HG03571 (cell line): ENCODE measurements at regions not wholly inside any gene's neighbourhood (a gene's known extent, or its start where the extent isn't known, plus 50 kb on each side); places are given as distances from the start of the nearest gene placed in this dataset.
"Not testable (repeated sequence)": the region's sequence is repeated elsewhere in the genome, so short reads cannot be mapped to it uniquely, and the experiment has no call there.

Experiments
- ATAC-seq: cut with Tn5 transposase; IDR thresholded peaks from one replicate; pipeline ENCODE4 v1.9.1; 2021; ENCODE audit not compliant: unreplicated experiment

- no peak for ATAC-seq
Observed at GRCh38 chr6:33896391-33897188, 92.8 kb upstream of the MLN start.

GRCh38 chr6:33895988-33896387 lies 92.2 kb upstream of the MLN start:
- ATAC-seq: no peak

- ATAC-seq: no peak
Observed at GRCh38 chr6:33895296-33895695, 91.5 kb upstream of the MLN start.

GRCh38 chr6:33894438-33894837 lies 90.6 kb upstream of the MLN start:
- no peak for ATAC-seq

- no peak for ATAC-seq
Observed at GRCh38 chr6:33892581-33893346, 89.0 kb upstream of the MLN start.

GRCh38 chr6:33888664-33889200 lies 84.9 kb upstream of the MLN start:
- no peak for ATAC-seq

- no peak for ATAC-seq
Observed at GRCh38 chr6:33888183-33888582, 84.4 kb upstream of the MLN start.

GRCh38 chr6:33886673-33887144 lies 82.9 kb upstream of the MLN start:
- no peak for ATAC-seq

GRCh38 chr6:33885132-33886057 lies 81.6 kb upstream of the MLN start:
- ATAC-seq: no peak

- not testable (repeated sequence) for ATAC-seq
Observed at GRCh38 chr6:33883621-33884020, 79.8 kb upstream of the MLN start.

- ATAC-seq: no peak
Observed at GRCh38 chr6:33882154-33882553, 78.4 kb upstream of the MLN start.

- no peak for ATAC-seq
Observed at GRCh38 chr6:33880766-33881165, 77.0 kb upstream of the MLN start.

GRCh38 chr6:33880104-33880678 lies 76.4 kb upstream of the MLN start:
- ATAC-seq: no peak

GRCh38 chr6:33878562-33878961 lies 74.8 kb upstream of the MLN start:
- no peak for ATAC-seq

GRCh38 chr6:33877982-33878535 lies 74.3 kb upstream of the MLN start:
- no peak for ATAC-seq

GRCh38 chr6:33875696-33876095 lies 71.9 kb upstream of the MLN start:
- ATAC-seq: no peak

- ATAC-seq: no peak
Observed at GRCh38 chr6:33875141-33875581, 71.4 kb upstream of the MLN start.

GRCh38 chr6:33874136-33874760 lies 70.4 kb upstream of the MLN start:
- no peak for ATAC-seq

- no peak for ATAC-seq
Observed at GRCh38 chr6:33872761-33873160, 69.0 kb upstream of the MLN start.
